Mononuclear cell (primary cell): ENCODE measurements at regions not wholly inside any gene's neighbourhood (a gene's known extent, or its start where the extent isn't known, plus 50 kb on each side); places are given as distances from the start of the nearest gene placed in this dataset.

Experiments used
- H3K27me3 ChIP-seq: 2 replicates; pipeline ENCODE4 v1.6.0; 2011; ENCODE audit warnings: low read length, control low read depth; ENCODE audit not compliant: insufficient read depth
- H3K4me1 ChIP-seq: 2 replicates; pipeline ENCODE4 v1.5.1; 2011; ENCODE audit warnings: mild to moderate bottlenecking, low read length, control low read depth; ENCODE audit not compliant: insufficient read depth
- H3K4me3 ChIP-seq: 2 replicates; pipeline ENCODE4 v1.5.1; 2011; ENCODE audit warnings: mild to moderate bottlenecking, low read length, moderate library complexity
- H3K9me3 ChIP-seq: 2 replicates; pipeline ENCODE4 v1.5.1; 2011; ENCODE audit warnings: low read depth, mild to moderate bottlenecking, control low read depth, low read length

DNA sequence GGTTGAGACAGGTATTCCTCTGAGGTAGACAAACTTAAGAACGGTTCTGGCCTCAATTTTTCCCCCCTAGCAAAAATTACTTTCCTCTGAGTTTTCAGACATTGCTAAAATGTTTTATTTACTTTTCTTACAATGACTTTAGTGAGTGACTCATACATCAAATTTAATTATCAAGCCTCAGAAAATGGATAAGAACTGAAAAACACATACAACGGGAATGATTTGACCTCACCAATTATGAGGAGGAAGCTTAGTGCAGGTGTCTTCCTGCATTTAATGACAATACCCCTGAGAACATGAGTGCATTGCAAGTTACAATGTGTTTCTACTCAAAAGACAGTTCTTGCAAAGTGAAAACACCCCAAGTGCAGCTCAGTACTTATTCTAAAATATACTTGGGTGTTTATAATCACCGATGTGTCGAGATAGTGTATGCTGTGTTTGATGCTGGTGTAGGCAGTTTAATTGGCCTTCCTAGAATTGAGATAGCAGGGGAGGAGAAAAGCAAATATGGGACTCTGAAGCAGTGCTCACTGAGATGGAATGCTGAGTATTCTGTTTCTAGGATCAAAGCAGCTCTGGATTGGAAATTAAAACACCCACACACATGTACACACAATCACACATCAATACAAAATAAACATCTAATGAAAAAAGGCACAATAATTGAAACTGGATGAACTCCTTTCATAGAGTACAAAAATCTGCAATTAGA is 189.5 kb upstream of the SLC10A2 start:
- H3K9me3 ChIP-seq = no peaks in the 10 kb centered on the region
- no peaks in the 10 kb centered on the region for H3K27me3 ChIP-seq
- H3K4me3 ChIP-seq = no peak overlapping the region

GRCh38 chr13:103250071-103250470 is 183.9 kb upstream of the SLC10A2 start:
- Histone ChIP-seq H3K27me3 (no peaks in the 10 kb centered on the region), H3K9me3 (no peaks in the 10 kb centered on the region), H3K4me3 (no peak overlapping the region), H3K4me1 (no peaks in the 10 kb centered on the region)

More for the DNA sequence above, 189.5 kb upstream of the SLC10A2 start:
- H3K4me1 ChIP-seq = no peaks in the 10 kb centered on the region

- Histone ChIP-seq H3K27me3 (no peaks in the 10 kb centered on the region), H3K4me3 (no peak overlapping the region), H3K9me3 (no peaks in the 10 kb centered on the region), H3K4me1 (no peaks in the 10 kb centered on the region)
Observed at GRCh38 chr13:103246581-103247200, 180.5 kb upstream of the SLC10A2 start.

GRCh38 chr13:103243495-103243894 is 177.3 kb upstream of the SLC10A2 start:
- H3K4me3 ChIP-seq = no peak overlapping the region
- H3K9me3 ChIP-seq = no peaks in the 10 kb centered on the region
- H3K27me3 ChIP-seq = no peaks in the 10 kb centered on the region
- no peaks in the 10 kb centered on the region for H3K4me1 ChIP-seq

DNA sequence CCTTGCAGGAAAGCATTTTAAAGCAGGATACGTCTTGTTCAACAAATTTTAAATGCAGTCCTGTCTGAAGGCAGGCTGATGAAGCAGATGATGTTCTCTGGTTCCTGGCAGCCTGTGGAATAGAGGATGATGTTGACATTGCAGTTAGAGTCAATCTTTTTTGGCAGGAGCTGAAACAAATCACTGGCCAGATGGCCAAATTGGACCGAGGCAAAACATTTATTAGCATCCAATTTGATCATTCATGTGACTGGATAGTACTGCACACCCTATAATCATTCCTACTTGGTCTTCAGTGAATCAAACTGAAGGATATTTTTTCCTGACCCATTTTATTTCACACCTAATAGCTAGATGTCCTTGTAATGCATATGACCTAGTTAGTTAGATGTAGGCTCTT is 172.2 kb upstream of the SLC10A2 start:
- no peak overlapping the region for H3K4me3 ChIP-seq
- no peaks in the 10 kb centered on the region for H3K27me3 ChIP-seq
- no peaks in the 10 kb centered on the region for H3K4me1 ChIP-seq
- H3K9me3 ChIP-seq = no peaks in the 10 kb centered on the region

- Histone ChIP-seq H3K9me3 (no peaks in the 10 kb centered on the region), H3K27me3 (no peaks in the 10 kb centered on the region), H3K4me1 (no peaks in the 10 kb centered on the region), H3K4me3 (no peak overlapping the region)
Observed at GRCh38 chr13:103236213-103236612, 170.0 kb upstream of the SLC10A2 start.

DNA sequence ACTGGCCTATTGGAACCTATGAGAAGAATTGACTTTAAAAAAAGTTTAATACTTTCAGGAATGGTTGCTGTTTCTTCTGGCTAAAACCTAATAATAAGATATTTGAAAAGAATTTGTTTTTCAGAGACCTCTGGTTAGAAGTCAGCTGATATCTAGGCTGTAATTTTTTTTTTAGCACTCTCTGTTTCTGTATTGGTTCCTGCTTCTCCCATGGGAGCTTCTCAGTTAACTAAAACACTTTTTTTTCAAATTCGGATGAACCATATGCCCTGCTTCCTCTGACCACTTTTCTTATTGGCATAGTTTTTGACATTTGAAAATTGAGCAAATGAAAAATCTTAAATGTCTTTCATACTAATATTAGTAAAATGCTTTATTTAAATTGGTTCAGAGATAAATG is 163.5 kb upstream of the SLC10A2 start:
- Histone ChIP-seq H3K27me3 (no peaks in the 10 kb centered on the region), H3K9me3 (no peaks in the 10 kb centered on the region), H3K4me3 (no peak overlapping the region), H3K4me1 (no peaks in the 10 kb centered on the region)

DNA sequence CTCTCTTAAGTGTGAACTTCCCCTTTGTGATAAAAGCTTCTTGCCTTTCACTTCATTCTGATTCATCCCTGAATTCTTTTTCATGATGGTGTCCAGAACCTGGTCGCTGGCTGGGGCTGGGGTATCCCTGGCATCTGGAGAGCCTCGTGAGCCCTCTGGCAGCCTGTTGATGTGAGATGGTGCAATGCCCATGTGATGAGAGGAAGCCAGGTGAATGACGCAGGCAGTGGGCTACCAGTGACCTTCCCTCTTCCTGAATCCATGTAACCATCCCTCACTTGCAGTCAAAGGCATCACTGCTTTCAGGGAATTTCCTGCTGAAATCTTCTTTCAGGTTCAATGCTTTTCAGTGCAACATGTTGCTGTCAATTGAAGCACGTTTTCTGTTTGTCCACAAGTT is 158.6 kb upstream of the SLC10A2 start:
- H3K9me3 ChIP-seq = no peaks in the 10 kb centered on the region

DNA sequence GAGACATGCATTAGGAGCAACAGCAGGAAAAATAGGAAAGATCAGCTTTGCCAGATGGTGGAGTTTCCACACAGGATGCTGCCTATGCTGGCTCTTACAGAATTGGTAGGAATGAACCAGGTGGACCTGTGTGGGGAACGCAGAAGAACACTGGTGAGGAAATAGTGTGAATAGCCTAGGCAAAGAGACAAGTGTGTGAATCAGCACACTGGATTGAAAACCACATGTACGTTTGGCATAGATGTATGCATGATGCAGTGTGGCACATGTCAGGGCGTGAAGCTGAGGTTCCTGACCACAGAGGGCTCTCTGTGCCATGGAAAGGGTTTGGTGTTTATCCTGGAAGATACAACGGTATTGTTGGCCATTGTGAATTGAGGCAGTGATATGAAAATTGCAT is 156.5 kb upstream of the SLC10A2 start:
- H3K4me1 ChIP-seq = no peaks in the 10 kb centered on the region
- H3K27me3 ChIP-seq = no peaks in the 10 kb centered on the region
- H3K4me3 ChIP-seq = no peak overlapping the region
- no peaks in the 10 kb centered on the region for H3K9me3 ChIP-seq

More for the DNA sequence above, 158.6 kb upstream of the SLC10A2 start:
- Histone ChIP-seq H3K4me1 (no peaks in the 10 kb centered on the region), H3K4me3 (no peak overlapping the region), H3K27me3 (no peaks in the 10 kb centered on the region)

GRCh38 chr13:103218253-103218652 is 152.0 kb upstream of the SLC10A2 start:
- Histone ChIP-seq H3K4me3 (no peak overlapping the region), H3K4me1 (no peaks in the 10 kb centered on the region), H3K27me3 (no peaks in the 10 kb centered on the region), H3K9me3 (no peaks in the 10 kb centered on the region)

DNA sequence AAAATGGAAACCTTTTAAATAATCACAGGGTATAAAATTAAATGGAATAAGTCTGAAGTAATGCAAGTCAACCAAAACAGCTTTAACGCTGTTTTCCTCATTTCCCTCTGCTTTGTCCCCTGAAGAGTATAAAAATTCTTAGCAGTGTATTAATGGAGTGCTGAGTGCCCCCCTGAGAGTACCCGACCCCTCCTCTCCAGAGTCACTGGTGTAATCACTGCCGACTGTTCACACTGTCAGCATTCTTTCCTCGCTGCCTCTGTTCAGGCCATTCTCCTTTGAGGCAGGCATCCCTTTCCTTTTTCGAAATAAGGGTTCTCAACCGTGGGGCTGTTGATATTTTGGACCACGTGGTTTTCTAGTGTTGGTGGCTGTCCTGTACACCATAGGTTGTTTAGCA is 146.9 kb upstream of the SLC10A2 start:
- H3K27me3 ChIP-seq = no peaks in the 10 kb centered on the region
- no peaks in the 10 kb centered on the region for H3K4me1 ChIP-seq
- no peaks in the 10 kb centered on the region for H3K9me3 ChIP-seq
- H3K4me3 ChIP-seq = no peak overlapping the region

DNA sequence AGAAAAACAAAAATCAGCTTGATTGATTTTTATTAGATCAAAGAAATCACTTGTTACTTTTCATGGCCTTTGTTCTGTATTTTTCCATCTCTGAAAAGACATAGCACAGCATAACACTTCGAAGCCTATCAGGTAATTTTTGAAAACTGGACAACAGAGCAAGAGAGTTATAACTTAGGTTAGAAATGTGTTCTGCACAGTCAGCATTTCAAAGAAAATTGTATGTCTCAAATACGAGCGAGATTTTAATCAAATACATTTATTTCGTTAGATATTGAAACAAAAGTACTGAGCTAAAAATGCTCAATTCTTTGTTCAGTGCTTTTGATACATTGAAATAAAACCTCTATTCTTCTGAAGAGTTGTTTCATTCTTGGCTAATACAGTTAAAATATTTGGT is 144.1 kb upstream of the SLC10A2 start:
- Histone ChIP-seq H3K4me3 (no peak overlapping the region), H3K4me1 (no peaks in the 10 kb centered on the region), H3K9me3 (no peaks in the 10 kb centered on the region), H3K27me3 (no peaks in the 10 kb centered on the region)

DNA sequence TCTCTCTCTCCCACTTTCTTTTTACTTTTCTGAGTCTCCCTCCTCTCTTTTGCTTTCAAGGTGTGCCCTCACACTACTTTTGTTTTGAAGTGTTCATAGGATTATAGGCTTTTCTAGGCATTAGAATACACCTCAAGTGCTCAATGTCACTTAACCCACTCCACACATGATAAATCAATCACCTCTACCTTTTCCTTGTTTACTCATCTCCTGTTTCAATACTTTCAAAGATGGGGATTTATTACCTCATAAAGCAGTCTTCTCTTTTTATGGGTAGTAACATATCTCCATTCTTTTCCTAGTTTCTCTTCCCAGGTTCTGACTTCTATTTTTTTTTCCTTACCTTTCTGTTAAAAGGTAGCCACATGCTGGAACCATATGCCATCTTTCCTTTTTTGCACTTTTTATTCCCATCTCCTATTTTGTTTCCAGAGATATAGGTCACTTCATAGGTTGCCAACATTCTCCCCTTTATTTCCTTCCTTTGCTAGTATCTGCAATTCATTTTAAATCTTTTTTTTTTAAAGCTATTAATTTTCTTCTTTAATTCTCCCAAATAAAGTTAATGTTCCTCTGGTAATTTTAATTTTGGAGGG is 137.6 kb upstream of the SLC10A2 start:
- Histone ChIP-seq H3K9me3 (no peaks in the 10 kb centered on the region), H3K4me1 (no peaks in the 10 kb centered on the region), H3K4me3 (no peak overlapping the region), H3K27me3 (no peaks in the 10 kb centered on the region)

GRCh38 chr13:103200118-103200885 is 134.1 kb upstream of the SLC10A2 start:
- H3K4me3 ChIP-seq = no peak overlapping the region
- H3K4me1 ChIP-seq = no peaks in the 10 kb centered on the region
- H3K27me3 ChIP-seq = no peaks in the 10 kb centered on the region
- no peaks in the 10 kb centered on the region for H3K9me3 ChIP-seq

DNA sequence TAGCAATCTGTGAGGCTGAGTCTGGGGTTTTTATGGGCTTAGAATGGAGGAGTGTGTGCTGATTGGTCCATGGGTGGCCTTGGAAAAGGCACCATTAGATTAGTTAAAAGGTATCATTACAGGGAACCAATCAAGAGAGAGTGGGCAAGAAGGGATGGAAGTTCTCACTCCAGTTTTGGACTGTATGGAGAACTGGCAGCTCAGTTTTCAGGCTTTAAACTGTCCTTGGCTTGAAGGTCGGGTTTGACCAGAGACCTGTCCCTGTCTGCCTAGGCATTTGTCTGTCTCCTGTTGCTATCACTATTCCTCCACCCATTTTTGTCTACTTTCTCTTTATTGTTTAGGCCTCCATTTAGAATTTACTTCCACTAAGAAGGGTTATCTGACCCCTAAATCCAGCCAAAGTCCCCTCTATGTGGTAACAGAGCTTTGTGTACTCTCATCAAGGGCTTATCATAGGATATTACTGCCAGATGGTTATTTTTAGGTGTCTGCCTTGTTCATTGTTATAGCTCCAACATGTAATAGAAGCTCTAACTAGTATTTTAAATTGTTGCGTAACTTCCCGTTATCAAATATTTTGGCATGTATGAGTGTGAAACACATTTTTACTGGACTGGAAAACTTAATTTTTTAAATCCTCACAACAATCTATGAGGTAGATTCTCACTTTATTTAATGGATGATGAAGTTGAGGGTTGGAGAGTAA is 133.3 kb upstream of the SLC10A2 start:
- Histone ChIP-seq H3K4me3 (no peak overlapping the region), H3K4me1 (no peaks in the 10 kb centered on the region), H3K27me3 (no peaks in the 10 kb centered on the region), H3K9me3 (no peaks in the 10 kb centered on the region)
